OCI-LY3 (cell line): ENCODE measurements at regions not wholly inside any gene's neighbourhood (a gene's known extent, or its start where the extent isn't known, plus 50 kb on each side); places are given as distances from the start of the nearest gene placed in this dataset.

ENCODE experiments used
- H2AFZ ChIP-seq: fragments of 200-600, 300-600 bp; shearing (Covaris generic); 2 replicates; pipeline ENCODE4 v1.6.0; 2014; ENCODE audit warnings: antibody characterized with exemption, low read depth, low read length
- H3K27ac ChIP-seq: fragments of 200-600, 300-600 bp; sonication (generic); 2 replicates; pipeline ENCODE4 v1.5.1; 2014; ENCODE audit warnings: mild to moderate bottlenecking, low read length, moderate library complexity, mixed read lengths
- H3K27me3 ChIP-seq: fragments of 200-600, 300-600 bp; sonication (generic); 2 replicates; pipeline ENCODE4 v1.6.1; 2014; ENCODE audit warnings: low read depth, low read length, mixed read lengths
- H3K36me3 ChIP-seq: fragments of 200-600, 300-600 bp; sonication (generic); replicated peaks from 2 replicates; pipeline ENCODE3; 2014; ENCODE audit warnings: low read depth, low read length, mixed read lengths
- H3K4me1 ChIP-seq: fragments of 300-600, 200-600 bp; sonication (generic); 2 replicates; pipeline ENCODE4 v1.6.1; 2014; ENCODE audit warnings: low read length, mixed read lengths
- H3K4me2 ChIP-seq: fragments of 200-600, 300-600 bp; sonication (generic); 2 replicates; pipeline ENCODE4 v1.6.1; 2014; ENCODE audit warnings: low read length, mixed read lengths
- H3K4me3 ChIP-seq: fragments of 300-600, 200-600 bp; sonication (generic); 2 replicates; pipeline ENCODE4 v1.5.1; 2014; ENCODE audit warnings: antibody characterized with exemption, mild to moderate bottlenecking, low read length, moderate library complexity
- H3K79me2 ChIP-seq: fragments of 300-600, 200-600 bp; shearing (Covaris generic); 2 replicates; pipeline ENCODE4 v1.6.1; 2014; ENCODE audit warnings: mild to moderate bottlenecking, low read length, mixed read lengths
- H3K9ac ChIP-seq: fragments of 300-600, 200-600 bp; shearing (Covaris generic); 2 replicates; pipeline ENCODE4 v1.6.0; 2014; ENCODE audit warnings: mild to moderate bottlenecking, low read length, moderate library complexity
- H3K9me3 ChIP-seq: fragments of 200-600, 300-600 bp; shearing (Covaris generic); 2 replicates; pipeline ENCODE4 v1.6.1; 2014; ENCODE audit warnings: low read length, mixed read lengths; ENCODE audit not compliant: insufficient read depth
- H4K20me1 ChIP-seq: fragments of 200-600, 300-600 bp; sonication (generic); 2 replicates; pipeline ENCODE4 v1.6.1; 2016; ENCODE audit warnings: low read length, mixed read lengths; ENCODE audit not compliant: insufficient read depth
- CTCF ChIP-seq: fragments of 200-600, 300-600 bp; sonication (generic); IDR thresholded peaks from 2 replicates; pipeline ENCODE4 v1.5.1; 2014; ENCODE audit warnings: antibody characterized with exemption, low read length, low read depth
- EZH2phosphoT487 ChIP-seq: fragments of 200-600 bp; shearing (Covaris generic); IDR thresholded peaks from 2 replicates; pipeline ENCODE4 v1.6.1; 2018; ENCODE audit warnings: antibody characterized with exemption, mixed run types, low read depth

GRCh38 chr4:28636971-28637370, 1776.3 kb downstream of the STIM2 start:
- H3K27me3 ChIP-seq: no peaks in the 10 kb centered on the region
- H3K4me1 ChIP-seq: no peaks in the 10 kb centered on the region
- H2AFZ ChIP-seq: no peak overlapping the region
- TF ChIP-seq CTCF: no peak
- no peak for TF ChIP-seq EZH2phosphoT487
- no peaks in the 10 kb centered on the region for H3K9me3 ChIP-seq
- no peak overlapping the region for H3K4me2 ChIP-seq
- H3K79me2 ChIP-seq: no peaks in the 10 kb centered on the region
- H3K36me3 ChIP-seq: no peaks in the 10 kb centered on the region
- H3K9ac ChIP-seq: no peak overlapping the region
- no peak overlapping the region for H3K4me3 ChIP-seq
- H4K20me1 ChIP-seq: no peaks in the 10 kb centered on the region
- no peak overlapping the region for H3K27ac ChIP-seq

- TF ChIP-seq CTCF (no peak), EZH2phosphoT487 (no peak)
- Histone ChIP-seq H3K4me1 (no peaks in the 10 kb centered on the region), H3K4me2 (no peak overlapping the region), H3K27me3 (no peaks in the 10 kb centered on the region), H2AFZ (no peak overlapping the region), H3K36me3 (no peaks in the 10 kb centered on the region), H3K79me2 (no peaks in the 10 kb centered on the region), H3K27ac (no peak overlapping the region), H3K9me3 (no peaks in the 10 kb centered on the region), H3K4me3 (no peak overlapping the region), H4K20me1 (no peaks in the 10 kb centered on the region), H3K9ac (no peak overlapping the region)
These were observed 1779.1 kb downstream of the STIM2 start for GRCh38 chr4:28639747-28640146.

- Histone ChIP-seq H2AFZ (no peak overlapping the region), H3K4me2 (no peak overlapping the region), H3K36me3 (no peaks in the 10 kb centered on the region), H4K20me1 (no peaks in the 10 kb centered on the region), H3K27ac (no peak overlapping the region), H3K4me3 (no peak overlapping the region), H3K4me1 (no peaks in the 10 kb centered on the region), H3K9ac (no peak overlapping the region), H3K27me3 (no peaks in the 10 kb centered on the region), H3K9me3 (no peaks in the 10 kb centered on the region), H3K79me2 (no peaks in the 10 kb centered on the region)
- no peak for TF ChIP-seq CTCF
- TF ChIP-seq EZH2phosphoT487: no peak
These were observed 1794.0 kb downstream of the STIM2 start for GRCh38 chr4:28654618-28655017.

GRCh38 chr4:28665306-28665705, 1804.7 kb downstream of the STIM2 start:
- Histone ChIP-seq H3K4me3 (no peak overlapping the region), H3K9me3 (no peaks in the 10 kb centered on the region), H4K20me1 (no peaks in the 10 kb centered on the region), H2AFZ (no peak overlapping the region), H3K79me2 (no peaks in the 10 kb centered on the region), H3K27me3 (no peaks in the 10 kb centered on the region), H3K9ac (no peak overlapping the region), H3K27ac (no peak overlapping the region), H3K36me3 (no peaks in the 10 kb centered on the region), H3K4me2 (no peak overlapping the region), H3K4me1 (no peaks in the 10 kb centered on the region)
- TF ChIP-seq EZH2phosphoT487: no peak

GRCh38 chr4:28675582-28675981, 1814.9 kb downstream of the STIM2 start:
- Histone ChIP-seq H3K27ac (no peak overlapping the region), H2AFZ (no peak overlapping the region), H3K4me1 (no peaks in the 10 kb centered on the region), H3K27me3 (no peaks in the 10 kb centered on the region), H3K36me3 (no peaks in the 10 kb centered on the region), H3K4me2 (no peak overlapping the region), H3K9me3 (no peaks in the 10 kb centered on the region), H4K20me1 (no peaks in the 10 kb centered on the region), H3K4me3 (no peak overlapping the region), H3K79me2 (no peaks in the 10 kb centered on the region), H3K9ac (no peak overlapping the region)
- TF ChIP-seq CTCF (no peak), EZH2phosphoT487 (no peak)
